Dermis microvascular lymphatic vessel endothelial cell (primary cell): ENCODE measurements at regions not wholly inside any gene's neighbourhood (a gene's known extent, or its start where the extent isn't known, plus 50 kb on each side); places are given as distances from the start of the nearest gene placed in this dataset.
"Not testable (repeated sequence)": the region's sequence is repeated elsewhere in the genome, so short reads cannot be mapped to it uniquely, and the experiment has no call there.

Experiments
- DNase-seq, 2 donors: peaks; one replicate each; pipeline versions ENCODE4 v3.0.0 to v3.0.0-alpha.2; 2010; ENCODE audit warnings: low read depth in 2 of 2

GRCh38 chrX:129361576-129361975 is 161.7 kb downstream of the SMARCA1 start:
- no peak for DNase-seq

DNA sequence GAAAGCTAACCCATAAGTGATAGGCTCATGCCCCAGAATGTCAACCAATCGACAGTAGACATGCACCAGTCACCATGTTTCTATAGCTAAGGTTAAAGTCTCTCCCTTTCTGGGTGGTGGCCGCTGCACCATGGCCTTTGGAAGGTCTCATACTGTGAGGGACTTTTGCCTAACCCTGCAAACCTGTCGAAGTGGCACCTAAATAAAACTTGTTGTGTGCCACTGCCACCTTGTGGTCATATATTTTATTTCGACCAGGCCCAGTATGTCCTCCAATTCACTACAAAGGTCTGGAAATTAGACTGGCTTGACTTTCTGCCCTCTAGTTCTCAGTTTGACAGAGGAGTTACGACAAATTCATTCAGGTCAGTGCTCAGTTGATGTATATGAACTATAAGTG is 163.1 kb downstream of the SMARCA1 start:
- peak; percentile 21 to 47 for DNase-seq

- peak in 1 of 2 donors; percentile 8 for DNase-seq
These were observed 164.0 kb downstream of the SMARCA1 start for GRCh38 chrX:129359269-129359668.

DNA sequence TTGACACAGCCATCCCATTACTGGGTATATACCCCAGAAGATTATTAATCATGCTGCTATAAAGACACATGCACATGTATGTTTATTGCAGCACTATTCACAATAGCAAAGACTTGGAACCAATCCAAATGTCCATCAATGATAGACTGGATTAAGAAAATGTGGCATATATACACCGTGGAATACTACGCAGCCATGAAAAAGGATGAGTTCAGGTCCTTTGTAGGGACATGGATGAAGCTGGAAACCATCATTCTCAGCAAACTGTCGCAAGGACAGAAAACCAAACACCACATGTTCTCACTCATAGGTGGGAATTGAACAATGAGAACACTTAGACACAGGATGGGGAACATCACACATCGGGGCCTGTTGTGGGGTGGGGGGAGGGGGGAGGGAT is 165.9 kb downstream of the SMARCA1 start:
- DNase-seq = not testable (repeated sequence)

DNA sequence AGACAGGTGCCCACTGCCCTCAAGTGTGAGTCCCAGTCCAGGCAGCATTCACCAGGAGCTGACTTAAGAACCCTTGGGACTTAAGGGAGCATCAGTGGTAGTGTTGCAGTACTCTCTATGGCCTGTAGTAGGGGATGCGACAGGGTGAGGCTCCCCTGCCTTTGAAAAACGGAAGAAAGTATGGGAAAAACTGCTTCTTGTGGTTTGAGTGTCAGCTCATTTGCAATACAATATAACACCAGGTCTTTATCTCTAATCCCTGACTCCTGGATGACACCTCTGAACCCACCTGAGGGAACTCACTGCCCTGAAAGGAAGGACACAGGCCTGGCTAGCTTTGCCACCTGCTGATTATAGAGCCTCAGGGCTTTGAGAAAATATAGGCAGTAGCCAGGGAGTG is 176.0 kb downstream of the SMARCA1 start:
- no peak for DNase-seq

- no peak for DNase-seq
These were observed 176.7 kb downstream of the SMARCA1 start for GRCh38 chrX:129346574-129346973.

GRCh38 chrX:129337264-129337663 is 186.0 kb downstream of the SMARCA1 start:
- DNase-seq = not testable (repeated sequence)

DNA sequence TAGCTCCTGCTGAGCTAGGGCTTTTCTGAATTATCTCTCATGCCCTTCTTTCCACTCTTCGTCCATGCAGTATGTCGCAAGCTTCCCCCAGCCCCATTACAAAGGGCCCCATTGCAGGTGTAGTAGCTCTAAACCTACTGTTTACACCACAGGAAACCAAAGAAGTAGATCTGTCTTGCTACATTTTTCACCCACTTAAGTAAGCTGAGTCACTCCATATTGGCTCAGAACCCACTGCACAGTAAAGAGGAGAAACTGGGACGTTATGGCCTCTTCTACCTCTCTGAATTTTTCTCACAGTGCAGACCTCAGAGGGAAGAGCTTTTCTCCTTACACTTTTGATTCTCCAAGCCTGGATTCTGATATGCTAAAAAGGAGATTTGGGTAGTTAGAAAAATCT is 200.2 kb downstream of the SMARCA1 start:
- no peak for DNase-seq

DNA sequence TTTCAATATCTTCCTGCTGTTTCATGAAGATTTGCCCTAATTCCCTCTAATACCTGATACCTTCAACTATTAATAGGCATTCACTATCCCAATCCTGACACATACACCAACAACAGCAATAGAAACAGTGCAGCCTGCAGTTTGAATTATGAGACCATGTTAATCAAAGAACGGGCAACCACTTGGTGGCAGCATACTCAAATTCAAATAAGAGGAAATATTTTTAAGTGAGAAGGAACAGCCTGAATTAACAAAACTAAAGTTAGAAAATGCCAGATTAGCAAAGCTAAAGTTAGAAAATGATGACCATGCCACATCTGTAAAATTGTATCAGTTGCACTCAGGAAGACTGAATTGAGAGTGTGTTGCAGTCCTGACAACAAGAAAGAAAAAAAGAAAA is 204.9 kb downstream of the SMARCA1 start:
- peak in 1 of 2 donors; percentile 7 for DNase-seq

DNA sequence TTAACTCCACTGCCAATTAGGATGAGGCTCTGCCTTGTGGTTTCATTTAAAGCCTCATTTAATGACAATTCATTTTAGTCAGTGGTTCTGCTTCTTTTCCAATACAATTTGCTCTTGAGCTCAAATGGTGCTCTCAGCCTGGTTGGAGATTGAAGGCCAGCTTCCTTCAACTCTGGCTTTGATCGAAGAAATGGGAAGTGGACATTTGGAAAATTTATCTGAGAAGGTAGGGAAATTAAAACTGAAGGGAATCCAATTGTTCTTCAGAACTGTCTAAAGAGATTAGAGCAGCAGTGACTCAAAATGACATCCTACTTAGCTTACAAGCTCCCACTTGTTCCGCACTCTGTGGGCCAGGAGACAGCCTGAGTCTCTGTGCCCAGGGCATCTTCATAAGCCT is 206.8 kb downstream of the SMARCA1 start:
- no peak for DNase-seq

DNA sequence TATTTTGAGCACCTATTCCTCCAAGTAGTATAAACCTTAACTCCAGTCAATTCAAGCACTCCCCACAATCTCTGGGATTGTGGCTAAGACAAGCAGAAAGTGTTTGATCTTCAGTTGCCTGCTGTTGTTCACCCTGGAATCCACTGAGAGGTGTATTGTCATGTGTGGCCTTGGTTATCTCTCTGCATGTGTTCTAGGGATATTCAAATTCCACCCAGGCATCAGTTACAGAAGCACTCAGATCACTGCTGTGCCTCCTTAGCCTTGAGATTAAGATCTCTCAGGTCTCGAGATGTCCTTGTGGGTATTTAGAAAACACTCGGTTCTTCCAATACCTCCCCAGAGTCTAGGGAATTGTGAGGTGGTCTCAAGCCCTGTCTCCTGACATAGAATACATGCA is 213.3 kb downstream of the SMARCA1 start:
- DNase-seq = no peak

DNA sequence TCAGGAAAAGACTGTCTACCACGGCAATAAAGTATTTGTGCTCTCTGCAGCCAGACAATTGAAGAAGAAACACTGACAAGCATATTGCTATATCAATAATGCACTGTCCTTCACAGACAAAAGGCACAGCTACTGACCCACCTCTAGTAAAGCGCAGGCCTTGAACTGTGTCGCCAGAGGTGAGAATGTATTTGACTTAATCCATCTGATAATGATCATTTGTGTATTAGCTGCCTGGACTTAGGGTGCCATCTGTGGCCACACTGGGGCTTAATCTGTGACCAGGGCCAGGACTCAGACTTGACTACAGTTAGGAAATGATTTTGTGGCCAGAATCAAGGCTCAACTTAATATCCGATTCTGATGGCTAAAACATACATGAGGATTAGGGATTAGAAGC is 260.4 kb downstream of the SMARCA1 start:
- no peak for DNase-seq

GRCh38 chrX:129255516-129255915 is 267.8 kb downstream of the SMARCA1 start:
- DNase-seq = not testable (repeated sequence)

- no peak for DNase-seq
These were observed 273.7 kb downstream of the SMARCA1 start for GRCh38 chrX:129249563-129249962.

GRCh38 chrX:129247642-129248041 is 275.6 kb downstream of the SMARCA1 start:
- DNase-seq = no peak

DNA sequence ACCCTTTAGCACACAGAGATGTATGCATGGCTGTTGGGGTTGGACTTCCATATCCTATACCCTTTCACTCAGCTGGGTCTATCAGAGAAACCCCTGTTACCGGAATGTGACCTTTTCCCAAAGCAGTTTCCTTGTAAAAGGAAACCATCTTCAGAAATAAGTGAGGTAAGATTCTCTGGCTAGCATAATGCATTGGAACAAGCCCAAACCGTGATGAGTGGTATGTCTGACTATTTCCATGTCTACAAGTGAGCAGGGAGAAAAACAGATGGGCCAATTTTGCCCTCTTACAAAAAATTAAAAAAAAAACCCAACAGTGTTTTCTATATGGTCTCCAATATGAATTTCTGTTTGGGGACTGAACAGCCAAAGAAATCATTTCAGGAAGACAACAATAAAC is 283.9 kb downstream of the SMARCA1 start:
- no peak for DNase-seq

GRCh38 chrX:129238011-129238410 is 285.3 kb downstream of the SMARCA1 start:
- DNase-seq = no peak

DNA sequence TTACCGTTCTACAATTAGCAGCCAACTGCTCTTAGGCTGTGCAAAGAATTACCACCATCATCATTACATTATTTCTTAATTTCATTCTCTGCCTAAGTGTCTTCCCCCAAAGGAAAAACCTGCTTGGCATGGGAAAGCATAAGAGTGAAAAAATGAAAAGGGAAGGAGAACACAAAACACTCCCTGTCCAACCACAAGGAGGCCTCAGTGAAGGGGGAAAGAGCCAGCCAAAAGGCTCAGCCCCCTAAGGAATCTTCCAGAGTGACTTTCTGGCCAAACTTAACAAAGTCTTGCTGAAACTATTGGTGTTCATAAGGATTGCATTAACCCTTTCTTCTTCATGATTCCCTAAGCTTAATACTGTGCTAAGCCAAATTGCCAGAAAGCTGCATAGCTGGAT is 287.4 kb downstream of the SMARCA1 start:
- DNase-seq = no peak

DNA sequence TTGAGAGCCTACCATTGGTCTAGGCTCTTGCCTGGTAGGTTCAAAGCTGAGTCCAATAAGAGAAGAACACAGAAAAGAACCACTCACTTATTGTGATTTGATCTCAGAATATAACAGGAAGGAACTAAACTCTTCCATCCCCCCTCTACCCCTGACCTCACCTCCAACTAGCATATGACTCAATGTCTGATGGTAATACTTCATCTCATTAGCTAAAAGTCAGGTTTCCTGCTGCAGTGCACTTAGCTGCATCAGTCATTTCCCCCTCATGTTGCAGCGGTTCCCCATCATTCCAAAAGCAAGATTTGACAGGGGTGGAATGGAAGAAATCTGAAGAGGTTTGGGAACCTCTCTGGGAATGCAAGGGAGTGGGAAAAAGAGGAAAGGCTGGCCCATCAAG is 289.5 kb downstream of the SMARCA1 start:
- DNase-seq = no peak

- no peak for DNase-seq
These were observed 292.3 kb downstream of the SMARCA1 start for GRCh38 chrX:129230850-129231512.

- DNase-seq = no peak
These were observed 293.1 kb downstream of the SMARCA1 start for GRCh38 chrX:129230168-129230567.

- no peak for DNase-seq
These were observed 295.9 kb downstream of the SMARCA1 start for GRCh38 chrX:129227366-129227765.

- no peak for DNase-seq
These were observed 329.9 kb downstream of the SMARCA1 start for GRCh38 chrX:129193357-129193756.

- no peak for DNase-seq
These were observed 335.1 kb downstream of the SMARCA1 start for GRCh38 chrX:129188231-129188630.
